GM23248 (cell line): ENCODE measurements at regions not wholly inside any gene's neighbourhood (a gene's known extent, or its start where the extent isn't known, plus 50 kb on each side); places are given as distances from the start of the nearest gene placed in this dataset.

ENCODE experiments used
- DNase-seq: peaks from one replicate; pipeline ENCODE4 v3.0.0-alpha.2; 2015
- H2AFZ ChIP-seq: fragments of 200-600 bp; sonication (generic); 2 replicates; pipeline ENCODE4 v1.6.1; 2016; ENCODE audit warnings: antibody characterized with exemption
- H3F3A ChIP-seq: fragments of 200-600 bp; sonication (generic); 2 replicates; pipeline ENCODE4 v1.6.1; 2016; ENCODE audit warnings: mild to moderate bottlenecking, antibody characterized with exemption, mixed run types; ENCODE audit not compliant: insufficient read depth
- H3K27ac ChIP-seq: fragments of 200-600 bp; sonication (generic); 2 replicates; pipeline ENCODE4 v1.5.1; 2016; ENCODE audit warnings: mild to moderate bottlenecking
- H3K27me3 ChIP-seq: fragments of 200-600 bp; sonication (generic); replicated peaks from 2 replicates; pipeline ENCODE4 v1.6.1; 2016; ENCODE audit warnings: mild to moderate bottlenecking; ENCODE audit not compliant: insufficient read depth
- H3K36me3 ChIP-seq: fragments of 200-600 bp; sonication (generic); 2 replicates; pipeline ENCODE4 v1.6.1; 2016; ENCODE audit warnings: low read depth, mild to moderate bottlenecking
- H3K4me1 ChIP-seq: fragments of 200-600 bp; sonication (generic); 2 replicates; pipeline ENCODE4 v1.6.1; 2016; ENCODE audit warnings: mild to moderate bottlenecking; ENCODE audit not compliant: insufficient read depth
- H3K4me2 ChIP-seq: fragments of 200-600 bp; sonication (generic); one replicate; pipeline ENCODE4 v1.6.1; 2016; ENCODE audit warnings: mild to moderate bottlenecking; ENCODE audit not compliant: unreplicated experiment
- H3K4me3 ChIP-seq: fragments of 200-600 bp; sonication (generic); 2 replicates; pipeline ENCODE4 v1.5.1; 2016; ENCODE audit warnings: mild to moderate bottlenecking
- H3K79me2 ChIP-seq: fragments of 200-600 bp; sonication (generic); 2 replicates; pipeline ENCODE4 v1.6.1; 2016; ENCODE audit warnings: mild to moderate bottlenecking; ENCODE audit not compliant: insufficient read depth
- H3K9ac ChIP-seq: fragments of 200-600 bp; sonication (generic); 2 replicates; pipeline ENCODE4 v1.6.1; 2016; ENCODE audit warnings: mild to moderate bottlenecking
- H3K9me2 ChIP-seq: fragments of 200-600 bp; sonication (generic); 2 replicates; pipeline ENCODE4 v1.6.1; 2016; ENCODE audit warnings: mixed run types, mild to moderate bottlenecking, moderate library complexity; ENCODE audit not compliant: insufficient read depth
- H3K9me3 ChIP-seq: fragments of 200-600 bp; sonication (generic); one replicate; pipeline ENCODE4 v1.6.1; 2017; ENCODE audit warnings: low read depth
- H4K20me1 ChIP-seq: fragments of 200-600 bp; sonication (generic); 2 replicates; pipeline ENCODE4 v1.6.0; 2016; ENCODE audit not compliant: insufficient read depth
- EZH2 ChIP-seq: fragments of 200-600 bp; sonication (generic); IDR thresholded peaks from 2 replicates; pipeline ENCODE4 v1.6.1; 2018; ENCODE audit warnings: antibody characterized with exemption, mild to moderate bottlenecking; ENCODE audit not compliant: insufficient read depth, poor library complexity, severe bottlenecking
- EZH2phosphoT487 ChIP-seq: fragments of 200-600 bp; sonication (generic); IDR thresholded peaks from 2 replicates; pipeline ENCODE4 v1.6.1; 2018; ENCODE audit warnings: antibody characterized with exemption, moderate library complexity, mild to moderate bottlenecking, low read depth; ENCODE audit not compliant: insufficient read depth
- WGBS, 2 experiments: methylation state at CpG; one replicate each; pipeline ENCODE4 v1.1.6; 2015 to 2017; ENCODE audit warnings: low lambda C conversion rate in 2 of 2, low coverage in 1 of 2; ENCODE audit errors: missing lambda C conversion rate in 2 of 2; 5-methylcytosine and 5-hydroxymethylcytosine counted together
- in situ Hi-C: fragments of 300-500 bp; cut with MboI; formaldehyde crosslinking; loops from 2 replicates; pipeline ENCODE4 v1.15.0; 2020

DNA sequence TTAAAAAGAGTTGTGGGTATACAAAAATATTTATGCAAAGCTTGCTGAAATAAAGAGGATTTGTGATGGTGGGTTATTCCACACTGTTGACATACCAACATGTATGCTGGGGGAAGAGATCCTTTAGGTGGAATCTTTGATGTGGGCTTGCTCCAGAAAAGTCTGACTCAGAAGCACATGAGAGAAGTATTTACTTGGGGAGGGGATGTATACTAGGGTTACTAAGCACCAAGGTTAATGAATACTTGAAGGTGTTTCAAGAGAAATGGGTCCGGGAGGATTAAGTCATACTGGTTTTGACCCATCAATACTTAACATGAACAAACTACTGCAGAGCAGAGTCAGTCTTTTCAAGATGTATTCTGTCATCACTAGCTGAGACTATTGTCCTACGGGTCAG, 316.4 kb upstream of the GRIN3A start:
- Histone ChIP-seq H2AFZ (no peak overlapping the region), H3K4me3 (no peak overlapping the region), H3K4me1 (no peaks in the 10 kb centered on the region), H3K27ac (no peak overlapping the region), H3K9ac (no peak overlapping the region), H3K4me2 (no peak overlapping the region), H3K9me2 (no peaks in the 10 kb centered on the region), H3K79me2 (no peaks in the 10 kb centered on the region), H3K36me3 (no peaks in the 10 kb centered on the region), H4K20me1 (no peaks in the 10 kb centered on the region), H3K27me3 (no peaks in the 10 kb centered on the region), H3F3A (no peaks in the 10 kb centered on the region), H3K9me3 (no peaks in the 10 kb centered on the region)
- in situ Hi-C loops = no loop called here
- 13 to 27% methylated on average over 2 of the region's 2 CpGs for WGBS, 2 experiments
- TF ChIP-seq EZH2phosphoT487 (no peak), EZH2 (no peak)
- no peak for DNase-seq

DNA sequence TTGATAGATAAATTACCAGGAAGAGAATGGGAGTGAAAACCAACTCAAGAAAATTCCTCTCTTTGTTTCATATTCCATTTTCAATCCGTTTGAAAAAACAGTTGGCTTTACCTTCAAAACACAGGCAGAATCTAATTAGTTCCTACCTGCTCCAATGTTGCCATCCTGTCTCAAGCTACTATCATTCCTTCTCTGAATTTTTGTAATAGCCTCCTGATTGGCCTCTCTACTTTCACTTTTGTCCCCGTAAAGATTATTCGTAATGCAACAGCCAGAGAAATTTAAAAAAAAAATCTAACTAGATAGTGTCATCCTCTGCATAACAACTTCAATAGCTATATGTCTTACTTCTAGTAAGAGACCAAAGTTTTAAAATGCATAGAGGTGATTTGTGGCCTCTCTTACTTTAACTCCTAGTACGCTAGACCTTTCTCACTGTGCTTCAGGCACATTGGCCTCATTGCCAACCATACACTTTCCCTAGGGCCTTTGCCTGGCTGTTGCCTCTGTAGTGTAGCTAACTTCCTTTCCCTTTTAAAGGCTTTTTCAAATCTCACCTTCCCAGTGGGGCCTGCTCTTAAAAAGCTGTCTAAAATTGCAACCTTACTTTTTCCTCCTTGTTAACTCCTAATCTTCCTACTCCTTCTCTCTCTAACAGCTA, 311.3 kb upstream of the GRIN3A start:
- no peaks in the 10 kb centered on the region for H3K27me3 ChIP-seq
- DNase-seq = no peak
- no peaks in the 10 kb centered on the region for H3K79me2 ChIP-seq
- H3K9me3 ChIP-seq = no peaks in the 10 kb centered on the region
- TF ChIP-seq EZH2 (no peak), EZH2phosphoT487 (no peak)
- no peak overlapping the region for H3K4me2 ChIP-seq
- H3K27ac ChIP-seq = no peak overlapping the region
- H3K9me2 ChIP-seq = no peaks in the 10 kb centered on the region
- no peak overlapping the region for H2AFZ ChIP-seq
- no peak overlapping the region for H3K4me3 ChIP-seq
- H4K20me1 ChIP-seq = no peaks in the 10 kb centered on the region
- in situ Hi-C loops = no loop called here
- H3F3A ChIP-seq = no peaks in the 10 kb centered on the region
- 52 to 59% methylated on average over 4 of the region's 4 CpGs for WGBS, 2 experiments
- H3K4me1 ChIP-seq = no peaks in the 10 kb centered on the region
- no peak overlapping the region for H3K9ac ChIP-seq
- no peaks in the 10 kb centered on the region for H3K36me3 ChIP-seq

GRCh38 chr9:102047549-102047948, 309.1 kb upstream of the GRIN3A start:
- no peaks in the 10 kb centered on the region for H3K9me2 ChIP-seq
- H3K9ac ChIP-seq = no peak overlapping the region
- 10 to 13% methylated on average over 3 of the region's 3 CpGs for WGBS, 2 experiments
- H3K27ac ChIP-seq = no peak overlapping the region
- no peaks in the 10 kb centered on the region for H3K36me3 ChIP-seq
- H3K79me2 ChIP-seq = no peaks in the 10 kb centered on the region
- in situ Hi-C loops = no loop called here
- no peak overlapping the region for H3K4me3 ChIP-seq
- H3K27me3 ChIP-seq = no peaks in the 10 kb centered on the region
- no peak overlapping the region for H2AFZ ChIP-seq
- TF ChIP-seq EZH2 (no peak), EZH2phosphoT487 (no peak)
- no peak overlapping the region for H3K4me2 ChIP-seq
- H3K4me1 ChIP-seq = no peaks in the 10 kb centered on the region
- DNase-seq = no peak
- no peaks in the 10 kb centered on the region for H4K20me1 ChIP-seq
- H3K9me3 ChIP-seq = no peaks in the 10 kb centered on the region
- H3F3A ChIP-seq = no peaks in the 10 kb centered on the region

GRCh38 chr9:102044133-102044532, 305.7 kb upstream of the GRIN3A start:
- WGBS, 2 experiments = 7 to 10% methylated on average over 1 of the region's 1 CpG
- Histone ChIP-seq H2AFZ (no peak overlapping the region), H3K36me3 (no peaks in the 10 kb centered on the region), H3F3A (no peaks in the 10 kb centered on the region), H3K27me3 (no peaks in the 10 kb centered on the region), H3K9me2 (no peaks in the 10 kb centered on the region), H3K4me3 (no peak overlapping the region), H3K79me2 (no peaks in the 10 kb centered on the region), H3K9ac (no peak overlapping the region), H3K27ac (no peak overlapping the region), H4K20me1 (no peaks in the 10 kb centered on the region), H3K4me1 (no peaks in the 10 kb centered on the region), H3K9me3 (no peaks in the 10 kb centered on the region), H3K4me2 (no peak overlapping the region)
- in situ Hi-C loops = no loop called here
- TF ChIP-seq EZH2 = no peak
- no peak for TF ChIP-seq EZH2phosphoT487
- DNase-seq = no peak

DNA sequence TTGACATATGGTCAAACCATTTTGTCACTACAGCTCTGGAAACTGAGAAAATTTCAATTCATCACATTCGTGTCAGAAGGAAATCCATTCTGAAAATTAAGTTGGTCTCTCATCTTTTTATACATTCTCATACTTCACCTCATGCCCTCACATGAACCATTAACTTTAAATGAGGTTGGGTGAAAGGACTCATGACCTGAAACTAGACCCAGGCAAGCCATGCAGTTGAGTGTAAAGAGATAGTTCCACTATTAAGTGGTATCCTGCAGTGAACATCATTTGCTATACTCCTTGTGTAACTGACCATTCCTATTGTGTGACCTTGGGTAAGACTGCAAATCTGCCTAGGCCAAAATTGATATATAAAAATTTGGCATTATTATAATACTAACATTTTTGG, 299.6 kb upstream of the GRIN3A start:
- no peaks in the 10 kb centered on the region for H3K27me3 ChIP-seq
- H3F3A ChIP-seq = no peaks in the 10 kb centered on the region
- no peaks in the 10 kb centered on the region for H3K9me2 ChIP-seq
- no peaks in the 10 kb centered on the region for H3K36me3 ChIP-seq
- WGBS, 2 experiments = 10 to 15% methylated on average over 1 of the region's 1 CpG
- H3K9ac ChIP-seq = no peak overlapping the region
- in situ Hi-C loops = no loop called here
- no peaks in the 10 kb centered on the region for H4K20me1 ChIP-seq
- H3K27ac ChIP-seq = no peak overlapping the region
- TF ChIP-seq EZH2phosphoT487 = no peak
- TF ChIP-seq EZH2 = no peak
- no peaks in the 10 kb centered on the region for H3K79me2 ChIP-seq
- no peaks in the 10 kb centered on the region for H3K9me3 ChIP-seq
- no peak overlapping the region for H3K4me3 ChIP-seq
- no peak overlapping the region for H3K4me2 ChIP-seq
- H2AFZ ChIP-seq = no peak overlapping the region
- H3K4me1 ChIP-seq = no peaks in the 10 kb centered on the region
- no peak for DNase-seq
